ENCODE measurements at regions not wholly inside any gene's neighbourhood (a gene's known extent, or its start where the extent isn't known, plus 50 kb on each side); places are given as distances from the start of the nearest gene placed in this dataset.

DNA sequence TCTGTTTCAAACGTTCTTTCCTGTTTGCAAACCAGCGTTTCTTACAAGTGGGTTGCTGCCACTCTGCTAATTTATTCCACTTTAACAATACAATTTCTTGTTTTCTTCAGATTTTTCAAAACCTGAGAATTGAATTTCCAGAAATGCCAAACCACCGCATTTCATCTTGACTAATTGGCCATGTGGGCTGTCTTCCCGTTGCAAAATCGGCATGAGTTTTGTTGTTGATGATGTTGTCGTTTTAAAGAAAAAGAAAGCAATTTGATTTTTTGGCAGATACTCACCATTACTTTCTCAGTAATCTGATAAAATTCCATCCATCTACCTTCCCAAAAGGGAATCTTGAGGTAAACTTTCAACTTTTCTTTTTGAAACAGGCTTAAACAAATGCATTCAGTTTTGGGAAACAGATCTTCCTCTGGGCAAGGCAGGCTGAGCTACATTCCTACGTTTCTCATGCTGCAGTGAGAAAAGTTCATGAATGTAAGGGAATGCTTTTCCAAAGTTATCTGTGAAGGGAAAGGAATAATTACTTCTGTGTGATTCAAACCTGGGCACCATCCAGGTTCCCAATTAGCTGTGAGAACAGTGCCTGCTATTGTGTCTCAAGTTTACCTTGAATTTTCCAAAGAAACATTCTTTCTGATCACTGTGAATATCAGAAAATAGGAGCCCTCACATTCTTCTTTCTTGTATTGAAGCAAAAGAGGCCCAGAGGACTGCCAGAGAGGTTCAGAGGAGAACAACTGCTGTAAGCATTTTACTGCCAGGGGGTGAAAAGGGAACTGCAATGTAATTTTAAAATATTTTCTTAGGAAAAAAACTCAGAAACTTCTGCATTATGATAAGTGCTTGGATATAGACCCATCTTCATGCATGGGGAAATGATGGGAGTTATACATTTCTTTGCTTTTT, 100.7 kb upstream of the TUT7 start:
- TF ChIP-seq, protein P1, sequence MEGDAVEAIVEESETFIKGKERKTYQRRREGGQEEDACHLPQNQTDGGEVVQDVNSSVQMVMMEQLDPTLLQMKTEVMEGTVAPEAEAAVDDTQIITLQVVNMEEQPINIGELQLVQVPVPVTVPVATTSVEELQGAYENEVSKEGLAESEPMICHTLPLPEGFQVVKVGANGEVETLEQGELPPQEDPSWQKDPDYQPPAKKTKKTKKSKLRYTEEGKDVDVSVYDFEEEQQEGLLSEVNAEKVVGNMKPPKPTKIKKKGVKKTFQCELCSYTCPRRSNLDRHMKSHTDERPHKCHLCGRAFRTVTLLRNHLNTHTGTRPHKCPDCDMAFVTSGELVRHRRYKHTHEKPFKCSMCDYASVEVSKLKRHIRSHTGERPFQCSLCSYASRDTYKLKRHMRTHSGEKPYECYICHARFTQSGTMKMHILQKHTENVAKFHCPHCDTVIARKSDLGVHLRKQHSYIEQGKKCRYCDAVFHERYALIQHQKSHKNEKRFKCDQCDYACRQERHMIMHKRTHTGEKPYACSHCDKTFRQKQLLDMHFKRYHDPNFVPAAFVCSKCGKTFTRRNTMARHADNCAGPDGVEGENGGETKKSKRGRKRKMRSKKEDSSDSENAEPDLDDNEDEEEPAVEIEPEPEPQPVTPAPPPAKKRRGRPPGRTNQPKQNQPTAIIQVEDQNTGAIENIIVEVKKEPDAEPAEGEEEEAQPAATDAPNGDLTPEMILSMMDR (IDR thresholded peaks at IDR 0.05; ENCODE audit: borderline replicate concordance, control extremely low read depth, extremely low read depth, insufficient read depth, missing control alignments) = no peak
- no peak for DNase-seq (ENCODE audit: low spot score)
- in situ Hi-C loops (cut with MboI; ENCODE audit: low sequenced_read_pairs, unreplicated experiment) = no loop called here

DNA sequence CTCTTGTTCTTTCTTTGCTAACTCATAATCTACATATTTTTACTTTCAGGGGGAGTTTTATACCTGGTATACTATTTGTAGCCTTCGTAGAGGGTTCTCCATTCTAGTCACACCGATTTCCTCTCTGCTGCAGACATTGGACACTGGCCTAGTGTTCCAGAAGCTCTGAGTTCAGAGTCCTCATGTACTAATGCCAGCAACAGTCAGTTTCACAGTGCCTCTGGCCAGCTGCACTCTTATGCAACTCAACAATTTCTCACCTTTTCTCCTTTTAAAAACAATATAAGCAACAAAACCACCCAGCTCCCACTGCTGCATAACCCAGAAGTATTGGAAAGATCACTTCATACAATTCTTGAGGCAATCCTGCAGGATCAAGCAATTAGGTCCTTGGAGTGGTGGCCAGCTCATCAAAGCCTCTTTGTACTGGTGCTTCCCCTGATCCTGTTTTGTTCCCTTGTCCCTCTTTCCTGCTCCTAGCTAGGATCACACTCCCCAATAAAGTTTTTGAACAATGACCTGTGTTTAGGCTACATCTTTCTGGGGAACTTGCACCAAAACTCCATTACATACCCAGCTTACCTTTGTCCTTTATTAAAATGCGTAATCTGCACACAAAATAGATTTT, 98.1 kb upstream of the TUT7 start:
- no peak for DNase-seq (ENCODE audit: low spot score)
- in situ Hi-C loops (cut with MboI; ENCODE audit: low sequenced_read_pairs, unreplicated experiment) = no loop called here
- TF ChIP-seq, protein P1 (IDR thresholded peaks at IDR 0.05; ENCODE audit: borderline replicate concordance, control extremely low read depth, extremely low read depth, insufficient read depth, missing control alignments) = no peak

DNA sequence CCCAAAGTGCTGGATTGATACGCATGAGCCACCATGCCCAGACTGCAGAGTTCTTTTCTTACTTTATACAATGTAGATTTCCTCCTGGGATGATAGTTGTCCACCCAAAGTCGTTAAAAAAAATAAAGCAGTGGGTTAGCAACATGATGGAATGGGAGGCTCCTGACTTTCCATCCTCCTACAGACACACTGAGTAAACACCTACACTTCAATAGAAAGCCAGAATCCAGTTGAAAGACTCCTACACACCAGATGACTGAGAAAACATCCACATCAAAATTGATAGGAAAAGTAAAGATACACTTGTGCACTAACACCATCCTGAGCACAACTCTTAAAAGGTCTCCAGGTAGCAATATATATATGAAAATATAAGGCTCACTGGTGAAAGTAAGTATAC, 95.0 kb upstream of the TUT7 start:
- TF ChIP-seq, protein P1 (IDR thresholded peaks at IDR 0.05; ENCODE audit: borderline replicate concordance, control extremely low read depth, extremely low read depth, insufficient read depth, missing control alignments) = no peak
- no peak for DNase-seq (ENCODE audit: low spot score)
- in situ Hi-C loops (cut with MboI; ENCODE audit: low sequenced_read_pairs, unreplicated experiment) = loop anchor here (25.0 kb wide), 1 partner anchor 863 kb away; no protein-coding TSS in a partner anchor

DNA sequence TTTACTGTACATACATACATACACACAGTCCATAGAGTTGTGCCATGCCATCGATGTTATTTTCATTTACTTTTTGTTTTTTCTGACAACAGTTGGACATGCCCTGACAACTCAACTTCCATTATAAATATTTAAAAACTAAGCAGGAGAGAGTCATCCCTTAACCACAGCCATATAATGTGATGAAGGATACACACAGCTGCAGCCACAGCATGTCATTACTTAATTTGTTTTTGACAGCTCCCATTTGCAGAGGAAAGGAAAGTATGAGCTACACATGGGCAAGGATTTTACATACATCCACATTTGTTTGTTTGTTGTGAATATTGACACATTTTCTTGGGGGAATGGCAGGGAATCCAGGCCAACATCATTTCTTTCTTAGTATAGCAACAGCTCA, 91.5 kb upstream of the TUT7 start:
- in situ Hi-C loops (cut with MboI; ENCODE audit: low sequenced_read_pairs, unreplicated experiment) = loop anchor here (25.0 kb wide), 1 partner anchor 867 kb away; no protein-coding TSS in a partner anchor

DNA sequence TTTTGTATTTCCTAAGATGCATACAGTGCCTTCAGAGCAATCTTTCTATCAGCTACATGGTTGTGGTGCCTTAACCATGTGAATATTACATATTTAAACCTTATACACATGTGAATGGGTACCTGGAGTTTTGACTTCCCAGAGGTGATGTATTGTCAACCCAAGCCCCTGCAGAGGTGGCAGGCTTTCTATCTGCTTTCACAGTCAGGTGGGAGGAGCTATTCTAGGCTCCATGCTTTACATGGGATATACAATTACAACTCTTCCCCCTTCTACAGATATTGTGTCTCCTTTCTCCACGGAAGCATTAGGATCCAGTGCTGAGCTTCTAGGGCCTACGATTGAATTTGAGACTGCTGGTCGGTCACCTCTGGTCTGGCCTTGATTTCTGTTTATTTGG, 89.8 kb upstream of the TUT7 start:
- in situ Hi-C loops (cut with MboI; ENCODE audit: low sequenced_read_pairs, unreplicated experiment) = loop anchor here (25.0 kb wide), 1 partner anchor 868 kb away; no protein-coding TSS in a partner anchor
- no peak for DNase-seq (ENCODE audit: low spot score)
- TF ChIP-seq, protein P1 (IDR thresholded peaks at IDR 0.05; ENCODE audit: borderline replicate concordance, control extremely low read depth, extremely low read depth, insufficient read depth, missing control alignments) = no peak

More for the DNA sequence above, 91.5 kb upstream of the TUT7 start:
- DNase-seq (ENCODE audit: low spot score) = no peak
- TF ChIP-seq, protein P1 (IDR thresholded peaks at IDR 0.05; ENCODE audit: borderline replicate concordance, control extremely low read depth, extremely low read depth, insufficient read depth, missing control alignments) = no peak

DNA sequence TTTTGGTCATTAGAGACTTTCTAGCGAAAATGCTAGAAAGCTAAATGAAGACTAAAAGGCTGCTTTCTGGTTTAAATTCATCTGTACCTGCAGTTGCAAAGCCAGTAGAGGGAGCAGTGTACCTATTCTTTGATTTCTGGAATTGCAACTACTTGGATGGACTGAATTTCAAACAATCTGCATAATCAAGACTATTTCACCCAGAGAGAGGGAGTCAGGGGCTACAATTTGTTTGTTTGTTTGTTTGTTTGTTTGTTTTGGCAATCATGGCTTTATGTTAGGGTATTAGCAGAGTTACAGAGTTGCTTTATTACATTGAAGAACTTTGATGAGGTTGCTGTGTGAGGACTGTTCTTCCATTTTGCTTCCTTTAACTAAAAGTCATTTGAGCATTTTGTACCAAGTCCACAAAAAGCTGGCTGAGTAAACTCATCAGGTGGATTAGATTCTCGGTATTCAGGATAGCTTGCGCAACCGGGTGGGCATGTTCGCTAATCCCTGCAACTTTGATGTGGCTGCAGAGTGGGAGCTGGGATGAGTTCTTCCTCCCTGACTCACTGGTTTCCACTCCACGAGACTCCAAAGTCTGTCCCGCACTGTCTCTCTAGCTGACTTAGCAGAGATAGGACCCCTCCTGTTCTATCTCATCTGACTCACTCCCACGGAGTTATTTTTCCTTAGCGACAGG, 80.0 kb upstream of the TUT7 start:
- in situ Hi-C loops (cut with MboI; ENCODE audit: low sequenced_read_pairs, unreplicated experiment) = loop anchor here (25.0 kb wide), 1 partner anchor 878 kb away; no protein-coding TSS in a partner anchor
- DNase-seq (ENCODE audit: low spot score) = peak; percentile 57
- TF ChIP-seq, protein P1 (IDR thresholded peaks at IDR 0.05; ENCODE audit: borderline replicate concordance, control extremely low read depth, extremely low read depth, insufficient read depth, missing control alignments) = peak; percentile 58

Data from GM13976 (cell line).